A549 (cell line): ENCODE measurements at regions not wholly inside any gene's neighbourhood (a gene's known extent, or its start where the extent isn't known, plus 50 kb on each side); places are given as distances from the start of the nearest gene placed in this dataset.

Experiments
- ATAC-seq, 2 experiments: fragments of 200-7000 bp in 1 of 2; fragments of >200 bp in 1 of 2; cut with Nextera tagmentation in 1 of 2; cut with Tn5 transposase in 1 of 2; 3 replicates each; pipeline versions ENCODE4 v1.8.0 to v1.9.1; 2018 to 2020; ENCODE audit warnings: mild to moderate bottlenecking in 1 of 2, moderate library complexity in 1 of 2
- CTCF ChIA-PET: fragments of 300-600 bp; sonication (Branson Sonifier 250); formaldehyde crosslinking; extraction: SDS; loops from one replicate; lab custom pipeline; 2021; ENCODE audit warnings: antibody characterized with exemption, inconsistent platforms; lab: Yijun Ruan, JAX
- POLR2A ChIA-PET: fragments of 350-600 bp; formaldehyde crosslinking; extraction: SDS; loops from one replicate; lab custom pipeline; 2021; ENCODE audit warnings: antibody characterized with exemption, inconsistent platforms; lab: Yijun Ruan, JAX
- DNase-seq, 2 experiments: peaks; one replicate each; pipeline versions ENCODE4 v3.0.0 to v3.0.0-alpha.2; 2011 to 2016; ENCODE audit warnings: low read depth in 1 of 2, low spot score in 1 of 2
- FAIRE-seq: peaks from 2 replicates; lab custom pipeline; 2011; peaks lifted over from hg19 to GRCh38; lab: Jason Lieb, UNC
- H3K27ac ChIP-seq, 2 experiments: fragments of >200 bp; sonication (Bioruptor Twin); formaldehyde crosslinking; 3 replicates each; pipeline ENCODE4 v1.5.1; 2016 to 2017
- H3K4me1 ChIP-seq: fragments of >200 bp; sonication (Bioruptor Twin); formaldehyde crosslinking; 3 replicates; pipeline ENCODE4 v1.6.1; 2016
- H3K4me2 ChIP-seq: fragments of >200 bp; sonication (Bioruptor Twin); formaldehyde crosslinking; 3 replicates; pipeline ENCODE4 v1.6.1; 2016
- H3K4me3 ChIP-seq: fragments of >200 bp; sonication (Bioruptor Twin); formaldehyde crosslinking; 3 replicates; pipeline ENCODE4 v1.5.1; 2016
- H3K9me3 ChIP-seq: fragments of >200 bp; sonication (Bioruptor Twin); formaldehyde crosslinking; 3 replicates; pipeline ENCODE4 v1.6.1; 2016
- BCL3 ChIP-seq: fragments of >200 bp; sonication (Bioruptor Twin); formaldehyde crosslinking; IDR thresholded peaks from 3 replicates; pipeline ENCODE4 v1.6.1; 2016
- CEBPB ChIP-seq, 2 experiments: fragments of >200 bp in 1 of 2; sonication (Bioruptor Twin) in 1 of 2; formaldehyde crosslinking in 1 of 2; IDR thresholded peaks; 2 replicates each; pipeline ENCODE4 v1.6.1; 2012 to 2016
- CHD2 ChIP-seq: fragments of 150-350 bp; IDR thresholded peaks from 2 replicates; pipeline ENCODE4 v1.6.1; 2014; ENCODE audit warnings: low read length; ENCODE audit not compliant: partially characterized antibody
- E2F6 ChIP-seq: IDR thresholded peaks from 2 replicates; pipeline ENCODE4 v1.6.1; 2012; ENCODE audit warnings: low read depth, borderline replicate concordance
- EHMT2 ChIP-seq: fragments of 200-600 bp; sonication (generic); IDR thresholded peaks from 2 replicates; pipeline ENCODE4 v1.6.1; 2016; ENCODE audit warnings: antibody characterized with exemption, low read depth, mild to moderate bottlenecking, moderate library complexity
- EP300 ChIP-seq, 2 experiments: fragments of >200 bp; sonication (Bioruptor Twin); formaldehyde crosslinking; IDR thresholded peaks; 2 replicates in 1 of 2; 3 replicates in 1 of 2; pipeline ENCODE4 v1.6.1; 2016 to 2017
- ESRRA ChIP-seq: fragments of 150-350 bp; IDR thresholded peaks from 2 replicates; pipeline ENCODE4 v1.6.1; 2014; ENCODE audit warnings: mild to moderate bottlenecking, low read length, borderline replicate concordance
- FOSL2 ChIP-seq, 2 experiments: fragments of 450-650 bp in 1 of 2; fragments of >200 bp in 1 of 2; sonication (Bioruptor Twin) in 1 of 2; formaldehyde crosslinking; IDR thresholded peaks; 2 replicates each; pipeline versions ENCODE4 v1.5.0 to v1.6.1; 2016 to 2020; ENCODE audit warnings: mild to moderate bottlenecking in 1 of 2, moderate library complexity in 1 of 2
- GATA3 ChIP-seq: IDR thresholded peaks from 2 replicates; pipeline ENCODE4 v1.6.1; 2012; ENCODE audit warnings: borderline replicate concordance
- HES2 ChIP-seq: fragments of >200 bp; sonication (Bioruptor Twin); formaldehyde crosslinking; IDR thresholded peaks from 2 replicates; pipeline ENCODE4 v1.6.1; 2016
- HEYL ChIP-seq: fragments of 250-450 bp; sonication (Bioruptor Pico); IDR thresholded peaks from 2 replicates; pipeline ENCODE4 v1.8.0; 2021; ENCODE audit warnings: mild to moderate bottlenecking, moderate library complexity
- HOXB5 ChIP-seq: fragments of 250-450 bp; sonication (Bioruptor Pico); IDR thresholded peaks from 2 replicates; pipeline ENCODE4 v1.5.0; 2020; ENCODE audit warnings: mild to moderate bottlenecking, moderate library complexity
- MAZ ChIP-seq: fragments of 150-350 bp; IDR thresholded peaks from 2 replicates; pipeline ENCODE4 v1.6.1; 2014; ENCODE audit warnings: antibody characterized with exemption, low read depth, low read length, borderline replicate concordance
- NPAS2 ChIP-seq: fragments of 250-450 bp; sonication (Bioruptor Pico); IDR thresholded peaks from 2 replicates; pipeline ENCODE4 v1.8.0; 2022; ENCODE audit warnings: mild to moderate bottlenecking, moderate library complexity, borderline replicate concordance
- NR3C1 ChIP-seq: fragments of >200 bp; sonication (Bioruptor Twin); formaldehyde crosslinking; IDR thresholded peaks from 3 replicates; pipeline ENCODE4 v1.6.1; 2017
- PBX3 ChIP-seq: IDR thresholded peaks from 2 replicates; pipeline ENCODE4 v1.6.1; 2012
- POLR2A ChIP-seq: IDR thresholded peaks from 2 replicates; pipeline ENCODE4 v1.6.1; 2012; ENCODE audit warnings: mild to moderate bottlenecking, low read length
- RCOR1 ChIP-seq: fragments of 150-350 bp; IDR thresholded peaks from 2 replicates; pipeline ENCODE4 v1.6.1; 2014; ENCODE audit warnings: antibody characterized with exemption, low read length, low read depth
- REST ChIP-seq: fragments of 200-600 bp; sonication (generic); IDR thresholded peaks from 2 replicates; pipeline ENCODE4 v1.6.1; 2016; ENCODE audit warnings: antibody characterized with exemption, mild to moderate bottlenecking, moderate library complexity
- RFX5 ChIP-seq: fragments of 450-650 bp; IDR thresholded peaks from 2 replicates; pipeline ENCODE4 v1.7.1; 2014; ENCODE audit warnings: antibody characterized with exemption, mild to moderate bottlenecking, moderate library complexity
- SMC3 ChIP-seq: fragments of >200 bp; sonication (Bioruptor Twin); formaldehyde crosslinking; IDR thresholded peaks from 3 replicates; pipeline ENCODE4 v1.6.1; 2018; ENCODE audit warnings: inconsistent platforms
- SREBF2 ChIP-seq: fragments of 450-650 bp; IDR thresholded peaks from 2 replicates; pipeline ENCODE4 v1.6.1; 2014; ENCODE audit warnings: mild to moderate bottlenecking, moderate library complexity
- TP53 ChIP-seq: fragments of 250-450 bp; sonication (Bioruptor Pico); IDR thresholded peaks from 2 replicates; pipeline ENCODE4 v1.5.0; 2021; ENCODE audit warnings: mild to moderate bottlenecking, moderate library complexity
- ZFP36 ChIP-seq: fragments of 450-650 bp; IDR thresholded peaks from 2 replicates; pipeline ENCODE4 v1.6.1; 2014; ENCODE audit warnings: borderline replicate concordance; ENCODE audit not compliant: partially characterized antibody
- ZNF302 ChIP-seq: fragments of 250-450 bp; sonication (Bioruptor Pico); IDR thresholded peaks from 2 replicates; pipeline ENCODE4 v1.9.0; 2021; ENCODE audit warnings: inconsistent platforms, mild to moderate bottlenecking, moderate library complexity
- WGBS: methylation state at CpG from one replicate; pipeline ENCODE4 v1.1.6; 2017; ENCODE audit errors: missing lambda C conversion rate; 5-methylcytosine and 5-hydroxymethylcytosine counted together
- TF ChIP-seq, protein P1 (sequence below): fragments of 250-450 bp; sonication (Bioruptor Pico); IDR thresholded peaks from 2 replicates; pipeline ENCODE4 v1.5.0; 2021; ENCODE audit warnings: mild to moderate bottlenecking, moderate library complexity, borderline replicate concordance

DNA sequence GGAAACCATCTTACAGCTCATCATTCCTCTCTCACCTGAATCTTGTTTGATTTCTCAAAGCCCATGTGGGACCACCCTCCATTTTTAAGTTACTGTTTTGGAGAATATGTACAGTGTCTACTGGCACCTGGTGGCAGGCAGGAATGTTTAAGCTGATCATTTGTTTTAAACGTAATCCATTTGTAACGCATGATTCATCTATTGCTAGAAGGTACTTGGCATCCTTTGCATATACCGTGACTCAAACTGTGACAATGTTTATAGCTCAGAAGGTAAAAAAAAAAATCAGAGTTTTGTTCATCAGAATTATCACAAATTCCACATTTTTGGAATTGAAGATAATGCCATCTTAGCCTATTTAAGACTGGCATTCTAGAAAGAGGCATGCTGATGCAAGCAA lies 1007.5 kb upstream of the EEF2KMT start:
- H3K4me1 ChIP-seq: no peaks in the 10 kb centered on the region
- TF ChIP-seq RFX5 (no peak), ZFP36 (no peak), ESRRA (no peak), E2F6 (no peak), CHD2 (no peak), HES2 (no peak), TP53 (CRISPR knock-in tag) (no peak), EHMT2 (no peak), RCOR1 (no peak), NR3C1 (no peak), MAZ (no peak), HOXB5 (CRISPR knock-in tag) (no peak), HEYL (CRISPR knock-in tag) (no peak), BCL3 (no peak), CEBPB (IDR thresholded peaks at IDR 0.05) (no peak), ZNF302 (CRISPR knock-in tag) (no peak), SMC3 (no peak)
- TF ChIP-seq, protein P1, sequence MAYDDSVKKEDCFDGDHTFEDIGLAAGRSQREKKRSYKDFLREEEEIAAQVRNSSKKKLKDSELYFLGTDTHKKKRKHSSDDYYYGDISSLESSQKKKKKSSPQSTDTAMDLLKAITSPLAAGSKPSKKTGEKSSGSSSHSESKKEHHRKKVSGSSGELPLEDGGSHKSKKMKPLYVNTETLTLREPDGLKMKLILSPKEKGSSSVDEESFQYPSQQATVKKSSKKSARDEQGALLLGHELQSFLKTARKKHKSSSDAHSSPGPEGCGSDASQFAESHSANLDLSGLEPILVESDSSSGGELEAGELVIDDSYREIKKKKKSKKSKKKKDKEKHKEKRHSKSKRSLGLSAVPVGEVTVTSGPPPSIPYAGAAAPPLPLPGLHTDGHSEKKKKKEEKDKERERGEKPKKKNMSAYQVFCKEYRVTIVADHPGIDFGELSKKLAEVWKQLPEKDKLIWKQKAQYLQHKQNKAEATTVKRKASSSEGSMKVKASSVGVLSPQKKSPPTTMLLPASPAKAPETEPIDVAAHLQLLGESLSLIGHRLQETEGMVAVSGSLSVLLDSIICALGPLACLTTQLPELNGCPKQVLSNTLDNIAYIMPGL: no peak
- H3K4me3 ChIP-seq: no peak overlapping the region
- ATAC-seq (no peak), DNase-seq (no peak), FAIRE-seq (no peak)
- WGBS: 17% methylated on average over 3 of the region's 3 CpGs
- no peak overlapping the region for H3K4me2 ChIP-seq
- H3K27ac ChIP-seq: no peak overlapping the region
- no peaks in the 10 kb centered on the region for H3K9me3 ChIP-seq
- CTCF ChIA-PET: interaction anchor here (0.6 kb wide), 1 partner anchor 196 kb away, joined by 3 read pairs; no protein-coding TSS in a partner anchor
- POLR2A ChIA-PET: no interaction called here

DNA sequence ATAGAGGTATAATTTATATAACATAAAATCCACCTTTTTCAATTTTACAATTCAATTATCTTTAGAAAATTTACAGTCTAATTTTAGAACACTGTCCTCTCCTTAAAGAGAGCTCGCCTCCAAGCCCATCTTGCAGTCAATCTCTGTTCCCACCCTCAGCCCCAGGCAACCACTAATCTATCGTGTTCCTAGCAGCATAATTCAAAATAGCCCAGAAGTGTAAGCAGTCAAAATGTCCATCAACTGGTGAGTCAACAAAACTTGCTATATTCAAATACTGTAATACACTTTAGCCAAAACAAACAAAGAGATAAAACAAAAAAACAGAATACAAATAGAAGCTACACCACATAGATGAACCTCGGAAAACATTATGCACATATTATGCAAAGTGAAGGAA lies 1006.8 kb upstream of the EEF2KMT start:
- no peak for FAIRE-seq

More for the DNA sequence above, 1006.8 kb upstream of the EEF2KMT start:
- ChIA-PET CTCF (interaction anchor here (0.6 kb wide), 1 partner anchor 195 kb away, joined by 3 read pairs; no protein-coding TSS in a partner anchor), POLR2A (no interaction called here)
- WGBS: 2% methylated on average over 3 of the region's 3 CpGs
- H3K4me2 ChIP-seq: no peak overlapping the region
- no peak for ATAC-seq
- TF ChIP-seq NPAS2 (CRISPR knock-in tag) (no peak), PBX3 (no peak), RFX5 (no peak), EP300 (IDR thresholded peaks at IDR 0.05) (no peak), GATA3 (no peak), FOSL2 (IDR thresholded peaks at IDR 0.05) (no peak), FOSL2 (CRISPR knock-in tag; IDR thresholded peaks at IDR 0.05) (no peak), REST (no peak), SREBF2 (no peak), POLR2A (no peak), ZNF302 (CRISPR knock-in tag) (no peak)
- H3K27ac ChIP-seq: no peak overlapping the region
- no peaks in the 10 kb centered on the region for H3K4me1 ChIP-seq
- no peaks in the 10 kb centered on the region for H3K9me3 ChIP-seq
- DNase-seq: no peak
- no peak overlapping the region for H3K4me3 ChIP-seq
